H1 (cell line): ENCODE measurements at regions not wholly inside any gene's neighbourhood (a gene's known extent, or its start where the extent isn't known, plus 50 kb on each side); places are given as distances from the start of the nearest gene placed in this dataset.

Experiments used
- CTCF ChIA-PET: fragments of 300-600 bp; sonication (Branson Sonifier 250); formaldehyde crosslinking; loops from one replicate; lab custom pipeline; 2021; ENCODE audit not compliant: partially characterized antibody; lab: Charles Lee
- POLR2A ChIA-PET: fragments of 300-600 bp; sonication (Branson Sonifier 250); formaldehyde crosslinking; loops from one replicate; lab custom pipeline; 2021; ENCODE audit warnings: inconsistent platforms; ENCODE audit not compliant: partially characterized antibody; lab: Charles Lee
- DNase-seq, 2 experiments: peaks; one replicate each; pipeline versions ENCODE4 v3.0.0 to v3.0.0-alpha.2; 2010 to 2022; ENCODE audit warnings: low spot score in 2 of 2, low read depth in 1 of 2, mixed read lengths in 1 of 2
- FAIRE-seq: peaks from 2 replicates; lab custom pipeline; 2011; peaks lifted over from hg19 to GRCh38; lab: Jason Lieb, UNC
- H2AFZ ChIP-seq: 2 replicates; pipeline ENCODE4 v1.8.1; 2012; ENCODE audit warnings: low read length, inconsistent platforms
- H2AK5ac ChIP-seq: 2 replicates; pipeline ENCODE4 v1.6.1; 2013; ENCODE audit warnings: low read depth, low read length
- H2BK120ac ChIP-seq: replicated peaks from 2 replicates; pipeline ENCODE3; 2013; ENCODE audit warnings: low read depth, low read length, inconsistent platforms
- H2BK12ac ChIP-seq: 2 replicates; pipeline ENCODE4 v1.6.1; 2013; ENCODE audit warnings: low read depth, low read length
- H2BK15ac ChIP-seq: 2 replicates; pipeline ENCODE4 v1.6.1; 2013; ENCODE audit warnings: low read length
- H2BK20ac ChIP-seq: 2 replicates; pipeline ENCODE4 v1.6.1; 2013; ENCODE audit warnings: low read length
- H2BK5ac ChIP-seq: 2 replicates; pipeline ENCODE4 v1.6.1; 2013; ENCODE audit warnings: low read depth, low read length
- H3K14ac ChIP-seq: 2 replicates; pipeline ENCODE4 v1.6.1; 2013; ENCODE audit warnings: inconsistent platforms; ENCODE audit not compliant: insufficient read length
- H3K18ac ChIP-seq: 2 replicates; pipeline ENCODE4 v1.6.1; 2013; ENCODE audit warnings: low read length; ENCODE audit errors: extremely low read depth
- H3K23ac ChIP-seq: 2 replicates; pipeline ENCODE4 v1.6.1; 2013; ENCODE audit warnings: inconsistent platforms; ENCODE audit not compliant: insufficient read length
- H3K23me2 ChIP-seq: 2 replicates; pipeline ENCODE4 v1.6.1; 2013; ENCODE audit warnings: low read depth, low read length
- H3K27ac ChIP-seq: 2 replicates; pipeline ENCODE4 v1.6.1; 2011; ENCODE audit warnings: low read depth, low read length, inconsistent platforms
- H3K27me3 ChIP-seq, 4 experiments: replicated peaks in 1 of 4; 1 replicate in 1 of 4; 2 replicates in 3 of 4; pipeline versions ENCODE4 v1.6.1 to v1.8.1; 2011 to 2013; ENCODE audit warnings: low read length in 3 of 4, mild to moderate bottlenecking in 3 of 4, inconsistent platforms in 2 of 4, mixed read lengths in 2 of 4, moderate library complexity in 1 of 4; ENCODE audit not compliant: control insufficient read depth in 3 of 4, insufficient read depth in 3 of 4; ENCODE audit errors: extremely low read depth in 1 of 4
- H3K36me3 ChIP-seq, 4 experiments: 2 replicates each; pipeline versions ENCODE4 v1.6.1 to v1.8.1; 2011 to 2013; ENCODE audit warnings: mild to moderate bottlenecking in 4 of 4, low read length in 3 of 4, moderate library complexity in 2 of 4, control low read depth in 1 of 4, inconsistent platforms in 1 of 4; ENCODE audit not compliant: insufficient read depth in 4 of 4, control insufficient read depth in 2 of 4
- H3K4ac ChIP-seq: replicated peaks from 2 replicates; pipeline ENCODE3; 2013; ENCODE audit warnings: low read length, low read depth, mixed read lengths, inconsistent platforms; ENCODE audit not compliant: insufficient read length
- H3K4me1 ChIP-seq, 4 experiments: replicated peaks in 1 of 4; 1 replicate in 1 of 4; 2 replicates in 3 of 4; pipeline versions ENCODE4 v1.6.1 to v1.8.1; 2011 to 2013; ENCODE audit warnings: low read length in 3 of 4, inconsistent platforms in 2 of 4, mixed read lengths in 1 of 4; ENCODE audit not compliant: insufficient read depth in 4 of 4, control insufficient read depth in 3 of 4
- H3K4me2 ChIP-seq, 2 experiments: 2 replicates each; pipeline versions ENCODE4 v1.6.1 to v1.8.1; 2011 to 2013; ENCODE audit warnings: low read depth in 2 of 2, low read length in 2 of 2, control low read depth in 1 of 2, inconsistent platforms in 1 of 2, mild to moderate bottlenecking in 1 of 2; ENCODE audit not compliant: insufficient read depth in 1 of 2
- H3K4me3 ChIP-seq, 4 experiments: fragments of 200-600, 300-600 bp in 1 of 4; sonication (generic), shearing (Covaris generic), sonication (Bioruptor Twin) in 1 of 4; 2 replicates each; pipeline versions ENCODE4 v1.5.1 to v1.8.1; 2011 to 2016; ENCODE audit warnings: low read length in 4 of 4, low read depth in 3 of 4, control low read depth in 2 of 4, inconsistent platforms in 2 of 4, mild to moderate bottlenecking in 2 of 4, mixed read lengths in 1 of 4, moderate library complexity in 1 of 4; ENCODE audit not compliant: insufficient read depth in 2 of 4; ENCODE audit errors: extremely low read depth in 1 of 4
- H3K56ac ChIP-seq: replicated peaks from 2 replicates; pipeline ENCODE3; 2013; ENCODE audit warnings: low read depth, mild to moderate bottlenecking, mixed read lengths, low read length, inconsistent platforms; ENCODE audit not compliant: insufficient read length
- H3K79me1 ChIP-seq: 2 replicates; pipeline ENCODE4 v1.6.1; 2013; ENCODE audit warnings: low read depth, low read length, control low read depth
- H3K79me2 ChIP-seq, 2 experiments: 2 replicates each; pipeline versions ENCODE4 v1.6.1 to v1.8.1; 2012 to 2013; ENCODE audit warnings: low read length in 2 of 2, mild to moderate bottlenecking in 2 of 2, inconsistent platforms in 1 of 2; ENCODE audit not compliant: insufficient read depth in 2 of 2, control insufficient read depth in 1 of 2
- H3K9ac ChIP-seq, 4 experiments: replicated peaks in 1 of 4; 1 replicate in 1 of 4; 2 replicates in 3 of 4; pipeline versions ENCODE4 v1.6.1 to v1.8.1; 2011 to 2013; ENCODE audit warnings: low read depth in 3 of 4, low read length in 3 of 4, control low read depth in 2 of 4, mild to moderate bottlenecking in 2 of 4, moderate library complexity in 2 of 4, inconsistent platforms in 1 of 4; ENCODE audit errors: extremely low read depth in 1 of 4
- H3K9me3 ChIP-seq, 2 experiments: 2 replicates each; pipeline versions ENCODE4 v1.6.1 to v1.8.1; 2012 to 2013; ENCODE audit warnings: mild to moderate bottlenecking in 2 of 2, moderate library complexity in 2 of 2, control low read depth in 1 of 2, inconsistent platforms in 1 of 2, low read depth in 1 of 2, low read length in 1 of 2, mixed read lengths in 1 of 2; ENCODE audit not compliant: insufficient read depth in 2 of 2
- H4K20me1 ChIP-seq, 2 experiments: replicated peaks in 1 of 2; 2 replicates each; pipeline versions ENCODE3 to v1.8.1; 2011 to 2013; ENCODE audit warnings: inconsistent platforms in 2 of 2, low read length in 2 of 2, mild to moderate bottlenecking in 1 of 2; ENCODE audit not compliant: insufficient read depth in 2 of 2, control insufficient read depth in 1 of 2
- H4K5ac ChIP-seq: 2 replicates; pipeline ENCODE4 v1.6.1; 2013; ENCODE audit warnings: low read length, low read depth, mixed read lengths, inconsistent platforms; ENCODE audit not compliant: insufficient read length
- H4K8ac ChIP-seq: 2 replicates; pipeline ENCODE4 v1.8.0; 2013; ENCODE audit warnings: mild to moderate bottlenecking, moderate library complexity, low read length, inconsistent platforms; ENCODE audit not compliant: insufficient read depth; ENCODE audit errors: extremely low read depth
- H4K91ac ChIP-seq: replicated peaks from 2 replicates; pipeline ENCODE3; 2013; ENCODE audit warnings: low read length, mixed read lengths, inconsistent platforms; ENCODE audit not compliant: insufficient read length
- ASH2L ChIP-seq: fragments of 200-600, 300-600 bp; sonication (generic); IDR thresholded peaks from one replicate; pipeline ENCODE4 v1.7.1; 2017; ENCODE audit warnings: low read length
- CHD2 ChIP-seq: IDR thresholded peaks from 2 replicates; pipeline ENCODE4 v1.6.1; 2012; ENCODE audit warnings: low read length, improper control_type of control experiment
- FOSL1 ChIP-seq: IDR thresholded peaks from 2 replicates; pipeline ENCODE4 v1.6.1; 2011; ENCODE audit warnings: mild to moderate bottlenecking, low read depth, low read length, moderate library complexity; ENCODE audit not compliant: insufficient read depth
- GABPA ChIP-seq: IDR thresholded peaks from 2 replicates; pipeline ENCODE4 v1.6.1; 2011; ENCODE audit warnings: mild to moderate bottlenecking, low read length, moderate library complexity, borderline replicate concordance; ENCODE audit not compliant: insufficient read depth
- NRF1 ChIP-seq: IDR thresholded peaks from 2 replicates; pipeline ENCODE4 v1.6.1; 2011; ENCODE audit warnings: mild to moderate bottlenecking, low read depth, low read length, improper control_type of control experiment
- RNF2 ChIP-seq: fragments of 200-900, 300-1000 bp; sonication (generic); IDR thresholded peaks from 2 replicates; pipeline ENCODE4 v1.7.1; 2016; ENCODE audit warnings: borderline replicate concordance, low read depth, mild to moderate bottlenecking, antibody characterized with exemption, low read length; ENCODE audit not compliant: poor library complexity, severe bottlenecking; ENCODE audit errors: missing control alignments
- SIN3A ChIP-seq, 2 experiments: IDR thresholded peaks in 1 of 2; conservative IDR thresholded peaks in 1 of 2; 2 replicates each; pipeline ENCODE4 v1.6.1; 2011 to 2012; ENCODE audit warnings: low read length in 2 of 2, improper control_type of control experiment in 1 of 2, low read depth in 1 of 2, mild to moderate bottlenecking in 1 of 2
- TAF1 ChIP-seq: IDR thresholded peaks from 2 replicates; pipeline ENCODE4 v1.6.1; 2011; ENCODE audit warnings: mild to moderate bottlenecking, low read depth, low read length
- ZNF274 ChIP-seq: IDR thresholded peaks from 2 replicates; pipeline ENCODE4 v1.7.0; 2012; ENCODE audit warnings: low read length, borderline replicate concordance; ENCODE audit errors: extremely low read depth
- WGBS, 2 experiments: shearing (Covaris generic) in 1 of 2; methylation state at CpG; one replicate each; pipeline versions ENCODE4 v1.1.6 to v1.1.7; 2013 to 2015; ENCODE audit warnings: low lambda C conversion rate in 2 of 2, mixed read lengths in 2 of 2, inconsistent platforms in 1 of 2, low coverage in 1 of 2, missing lambda C conversion rate in 1 of 2; ENCODE audit not compliant: insufficient replicate concordance in 2 of 2, insufficient coverage in 1 of 2, insufficient read length in 1 of 2; ENCODE audit errors: extremely low coverage in 1 of 2, missing lambda C conversion rate in 1 of 2; 5-methylcytosine and 5-hydroxymethylcytosine counted together

GRCh38 chr1:13976485-13976884, 276.5 kb downstream of the PRDM2 start:
- no peak for TF ChIP-seq CHD2
- TF ChIP-seq SIN3A (conservative IDR thresholded peaks at IDR 0.05 in 1 of 2, IDR thresholded peaks at IDR 0.05 in 1 of 2; ENCODE audit: low read depth in 1 of 2, low read length in 2 of 2), result no peak
- no peak for TF ChIP-seq RNF2
- TF ChIP-seq ZNF274, result no peak
- no peak for TF ChIP-seq FOSL1
- TF ChIP-seq NRF1, result no peak
- TF ChIP-seq TAF1, result no peak
- no peak for TF ChIP-seq GABPA
- TF ChIP-seq ASH2L, result no peak
- FAIRE-seq, result no peak
- Histone ChIP-seq H3K27ac (no peak overlapping the region), H4K8ac (no peak overlapping the region), H3K56ac (no peak overlapping the region), H3K79me2 (no peaks in the 10 kb centered on the region), H4K5ac (no peak overlapping the region), H2AFZ (no peak overlapping the region), H3K27me3 (no peaks in the 10 kb centered on the region; a peak in 1 of 7 replicates), H3K4me1 (no peaks in the 10 kb centered on the region), H3K4me3 (no peak overlapping the region), H4K20me1 (no peaks in the 10 kb centered on the region), H2BK5ac (no peak overlapping the region), H3K4ac (no peak overlapping the region), H2BK20ac (no peak overlapping the region), H3K36me3 (no peaks in the 10 kb centered on the region), H3K79me1 (no peaks in the 10 kb centered on the region), H2AK5ac (no peak overlapping the region), H3K23me2 (no peaks in the 10 kb centered on the region), H2BK12ac (no peak overlapping the region), H3K14ac (no peak overlapping the region), H2BK120ac (no peak overlapping the region), H3K23ac (no peak overlapping the region), H3K9ac (no peak overlapping the region), H2BK15ac (no peak overlapping the region), H3K4me2 (no peak overlapping the region), H3K9me3 (peaks cover 0 to 2% of the 10 kb centered on the region in 2 experiments; a peak in 1 of 4 replicates), H3K18ac (no peak overlapping the region), H4K91ac (no peak overlapping the region)
- POLR2A ChIA-PET, result no interaction called here
- DNase-seq, result no peak
- WGBS, 2 experiments, result 72% methylated on average over 2 of the region's 2 CpGs; no CpG with 5 or more reads in 1 of the 2 experiments
- CTCF ChIA-PET, result interaction anchor here (1.2 kb wide), 1 partner anchor 118 kb away, joined by 4 read pairs; no protein-coding TSS in a partner anchor
